HG02943 (cell line): ENCODE measurements at regions not wholly inside any gene's neighbourhood (a gene's known extent, or its start where the extent isn't known, plus 50 kb on each side); places are given as distances from the start of the nearest gene placed in this dataset.
A peak's percentile ranks its signal among the peaks of the same experiment; 100 is the strongest.

Source experiments
- ATAC-seq: cut with Tn5 transposase; IDR thresholded peaks from one replicate; pipeline ENCODE4 v1.9.1; 2021; ENCODE audit warnings: mild to moderate bottlenecking, low read depth, moderate library complexity; ENCODE audit not compliant: unreplicated experiment

DNA sequence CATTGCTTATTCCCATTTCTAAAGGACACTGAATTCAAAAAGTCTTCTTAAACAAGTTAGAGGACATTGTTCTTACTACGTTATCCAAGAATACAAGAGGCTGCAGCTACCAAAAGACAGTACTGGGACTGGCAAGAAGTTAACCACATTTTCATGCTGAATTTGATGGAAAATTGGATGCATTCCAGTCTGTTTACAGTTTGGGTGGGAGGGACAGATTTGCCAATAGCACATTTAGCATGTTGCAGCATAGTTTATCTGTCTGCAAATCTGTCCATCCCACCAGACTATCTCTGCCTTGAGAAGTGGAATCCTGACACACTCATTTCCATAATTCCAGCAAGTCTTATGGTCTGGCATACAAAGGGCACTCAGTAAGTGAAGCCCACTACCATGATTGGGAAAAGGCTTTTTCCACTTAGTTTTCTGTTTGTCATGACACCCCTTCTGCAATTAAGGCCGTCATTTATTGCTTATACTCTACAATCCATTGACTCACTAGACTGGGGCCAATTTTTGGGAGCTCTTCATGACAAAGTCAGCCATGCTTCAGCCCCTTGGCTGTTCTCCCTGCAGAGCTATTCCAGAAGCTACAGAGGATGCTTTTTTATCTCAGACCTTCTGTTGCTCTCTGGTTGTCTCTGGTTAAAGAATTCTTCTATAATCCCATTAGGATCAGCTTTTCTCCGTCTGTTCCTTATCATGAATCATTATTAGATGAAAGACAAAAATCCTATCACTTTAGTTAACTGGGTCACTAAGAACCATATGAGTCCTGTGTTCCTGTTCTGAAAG lies 355.8 kb upstream of the PTBP2 start:
- ATAC-seq: no peak

DNA sequence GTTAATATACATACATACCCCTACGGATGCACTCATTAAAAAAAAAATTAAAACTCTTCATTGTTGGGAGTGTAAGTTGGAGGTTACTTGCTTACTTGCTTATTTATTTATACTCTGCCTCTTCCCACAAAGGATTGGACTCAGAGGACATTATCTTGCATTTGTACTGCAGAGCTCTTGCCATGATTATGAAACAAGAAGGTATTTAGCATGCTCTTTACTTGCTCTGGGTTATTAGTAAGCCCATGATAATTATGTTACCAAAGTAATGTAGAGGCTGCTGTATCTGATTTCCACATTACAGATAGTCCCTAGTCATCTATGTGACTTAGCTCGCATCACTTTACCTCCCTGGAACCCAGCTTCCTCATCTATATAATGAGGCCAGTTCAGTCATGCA lies 355.1 kb upstream of the PTBP2 start:
- no peak for ATAC-seq

DNA sequence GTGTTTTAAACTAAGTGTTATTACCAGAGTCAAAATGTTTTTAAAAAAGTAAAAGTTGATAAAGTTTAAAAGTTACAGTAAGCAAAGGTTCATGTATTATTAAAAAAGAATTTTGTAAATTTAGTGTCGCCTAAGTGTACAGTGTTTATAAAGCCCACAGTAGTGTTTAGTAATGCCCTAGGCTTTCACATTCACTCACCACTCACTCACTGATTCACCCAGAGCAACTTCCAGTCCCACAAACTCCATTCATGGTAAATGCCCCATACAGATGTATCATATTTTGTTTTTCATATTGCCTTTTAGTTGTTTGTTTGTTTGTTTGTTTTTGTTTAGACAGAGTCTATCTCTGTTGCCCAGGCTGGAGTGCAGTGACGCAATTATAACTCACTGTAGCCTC lies 353.8 kb upstream of the PTBP2 start:
- ATAC-seq: no peak

GRCh38 chr1:96370757-96371156 lies 350.8 kb upstream of the PTBP2 start:
- no peak for ATAC-seq

DNA sequence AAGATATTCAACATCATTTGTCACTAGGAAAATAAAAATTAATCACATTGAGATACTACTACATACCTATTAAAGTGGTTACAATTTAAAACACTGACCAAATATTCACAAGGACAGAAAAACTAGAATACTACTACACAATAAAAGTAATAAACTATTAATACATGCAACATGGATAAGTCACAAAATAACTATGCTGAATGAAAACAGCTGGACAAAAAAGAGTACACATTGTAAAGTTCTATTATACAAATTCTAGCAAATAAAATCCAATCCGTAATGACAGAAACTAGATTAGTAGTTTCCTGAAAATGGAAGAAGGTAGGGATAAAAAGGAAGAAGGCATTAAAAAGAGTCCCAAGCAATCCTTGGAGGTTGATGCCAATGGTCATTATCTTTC lies 348.7 kb upstream of the PTBP2 start:
- no peak for ATAC-seq

- ATAC-seq: no peak
These were observed 347.4 kb upstream of the PTBP2 start for GRCh38 chr1:96374076-96374762.

- no peak for ATAC-seq
These were observed 344.7 kb upstream of the PTBP2 start for GRCh38 chr1:96376846-96377245.

DNA sequence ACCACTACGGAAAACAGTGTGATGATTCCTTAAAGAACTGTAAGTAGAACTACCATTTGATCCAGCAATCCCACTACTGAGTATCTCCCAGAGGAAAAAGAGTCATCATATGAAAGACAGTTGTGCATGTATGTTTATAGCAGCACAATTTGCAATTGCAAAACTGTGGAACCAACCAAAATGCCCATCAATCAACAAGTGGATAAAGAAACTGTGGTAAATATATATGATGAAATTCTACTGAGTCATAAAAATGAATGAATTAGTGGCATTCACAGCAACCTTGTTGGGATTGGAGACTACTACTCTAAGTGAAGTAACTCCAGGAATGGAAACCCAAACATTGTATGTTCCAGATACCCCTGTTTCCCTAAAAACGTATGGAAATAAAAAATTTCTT lies 337.0 kb upstream of the PTBP2 start:
- ATAC-seq: no peak

DNA sequence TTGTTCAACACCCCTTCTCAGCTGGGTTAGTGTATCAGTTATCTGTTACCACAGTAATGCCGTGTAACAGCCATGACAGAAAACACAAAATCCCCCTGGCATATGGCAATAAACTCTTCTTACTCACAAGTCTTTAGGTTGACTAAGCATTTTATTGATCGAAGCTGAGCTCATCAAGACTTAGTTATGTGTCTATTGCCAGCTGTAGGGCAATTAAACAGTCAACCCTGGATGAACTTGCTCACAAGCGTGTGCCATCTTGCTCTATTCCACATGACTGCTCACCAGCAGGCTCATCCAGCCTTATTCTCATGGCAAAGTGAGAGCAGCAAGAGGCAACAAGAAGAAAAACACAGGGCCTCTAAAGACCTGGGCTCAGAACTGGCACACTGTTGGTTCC lies 333.8 kb upstream of the PTBP2 start:
- no peak for ATAC-seq

- ATAC-seq: no peak
These were observed 332.9 kb upstream of the PTBP2 start for GRCh38 chr1:96388421-96389310.

GRCh38 chr1:96400089-96400488 lies 321.5 kb upstream of the PTBP2 start:
- no peak for ATAC-seq

- no peak for ATAC-seq
These were observed 312.5 kb upstream of the PTBP2 start for GRCh38 chr1:96409087-96409486.

- ATAC-seq: no peak
These were observed 311.9 kb upstream of the PTBP2 start for GRCh38 chr1:96409689-96410088.

GRCh38 chr1:96411006-96411405 lies 310.6 kb upstream of the PTBP2 start:
- no peak for ATAC-seq

GRCh38 chr1:96414598-96414997 lies 307.0 kb upstream of the PTBP2 start:
- ATAC-seq: no peak

DNA sequence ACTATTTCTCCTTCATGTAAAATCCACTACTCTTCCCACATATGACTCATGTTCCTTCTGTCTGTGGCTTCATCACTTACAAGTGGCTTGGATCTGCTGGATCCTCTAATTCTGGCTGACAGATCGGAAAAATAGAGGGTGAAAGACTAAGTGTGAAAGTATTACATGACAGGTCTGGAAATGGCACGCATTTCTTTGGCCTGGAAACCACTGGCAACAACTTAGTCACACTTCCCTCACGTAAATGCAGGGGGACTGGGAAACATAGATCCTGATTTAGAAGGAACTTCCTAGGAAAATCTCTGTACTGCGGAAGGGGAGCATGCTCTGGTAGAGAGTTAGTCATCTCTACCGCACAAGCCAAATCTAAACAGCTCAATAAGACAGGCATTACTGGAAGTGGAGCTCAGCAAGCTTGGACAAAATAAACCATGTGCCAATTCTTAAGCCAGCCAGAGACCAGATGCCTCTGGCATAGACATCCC lies 305.4 kb upstream of the PTBP2 start:
- no peak for ATAC-seq

GRCh38 chr1:96416701-96417444 lies 304.7 kb upstream of the PTBP2 start:
- ATAC-seq: peak; percentile 98

GRCh38 chr1:96418969-96419368 lies 302.6 kb upstream of the PTBP2 start:
- no peak for ATAC-seq

DNA sequence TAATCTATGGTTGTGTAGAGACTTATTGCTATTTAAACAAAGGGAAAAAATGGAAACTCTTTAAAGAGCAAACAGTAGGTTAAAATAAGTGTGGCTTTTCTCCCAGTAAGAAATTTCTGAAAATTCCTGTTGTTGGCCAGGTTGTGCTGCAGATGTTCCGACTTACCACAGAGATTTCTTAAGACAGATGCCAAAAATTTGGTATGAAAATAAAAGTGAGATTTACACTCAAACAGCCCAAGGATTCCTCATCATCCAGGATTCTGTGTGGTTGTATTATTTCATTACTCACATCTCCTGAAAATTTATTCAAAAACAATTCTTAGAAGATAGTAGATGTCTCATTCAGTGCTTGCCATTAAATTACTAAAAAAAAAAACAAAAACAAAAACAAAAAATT lies 296.7 kb upstream of the PTBP2 start:
- ATAC-seq: no peak

DNA sequence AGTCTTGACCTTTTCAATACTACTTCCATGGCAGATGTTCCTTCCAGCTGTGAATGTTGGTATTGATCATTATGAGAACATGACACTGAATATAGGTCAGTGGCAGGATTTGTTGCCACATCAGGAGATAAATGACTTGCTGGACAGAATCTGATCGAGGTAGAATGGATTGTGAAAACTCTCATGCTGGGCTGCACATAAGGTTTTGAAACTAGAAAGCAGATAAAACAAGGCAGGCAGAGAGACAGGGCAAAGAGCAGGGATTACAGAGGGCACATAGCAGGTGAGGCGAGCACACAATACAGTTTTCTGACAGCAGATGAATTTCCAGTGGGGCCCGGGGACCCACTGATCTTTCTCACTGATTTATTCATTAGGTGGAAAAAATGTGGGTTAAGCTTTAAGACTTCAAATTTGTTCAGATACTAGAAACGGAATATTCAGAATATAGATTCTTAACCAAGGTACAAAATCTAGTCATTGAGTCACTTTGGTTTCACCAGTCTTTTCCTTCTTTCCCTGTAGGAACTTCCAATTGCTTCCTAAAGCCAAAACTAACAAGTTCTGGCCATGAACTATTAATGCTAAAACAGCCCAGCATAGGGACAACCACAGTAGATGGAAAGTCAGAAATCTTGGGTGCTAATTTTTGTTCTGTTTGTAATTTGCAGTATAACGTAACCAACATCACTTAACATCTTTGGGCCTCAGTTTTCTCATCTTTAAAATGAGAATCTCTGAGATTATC lies 296.0 kb upstream of the PTBP2 start:
- ATAC-seq: no peak
